GM12874 (cell line): ENCODE measurements at regions not wholly inside any gene's neighbourhood (a gene's known extent, or its start where the extent isn't known, plus 50 kb on each side); places are given as distances from the start of the nearest gene placed in this dataset.

Experiments used
- CTCF ChIP-seq: IDR thresholded peaks from 2 replicates; pipeline ENCODE4 v1.5.1; 2011; ENCODE audit warnings: low read depth, mild to moderate bottlenecking, control low read depth, low read length, moderate library complexity; ENCODE audit not compliant: insufficient read depth

DNA sequence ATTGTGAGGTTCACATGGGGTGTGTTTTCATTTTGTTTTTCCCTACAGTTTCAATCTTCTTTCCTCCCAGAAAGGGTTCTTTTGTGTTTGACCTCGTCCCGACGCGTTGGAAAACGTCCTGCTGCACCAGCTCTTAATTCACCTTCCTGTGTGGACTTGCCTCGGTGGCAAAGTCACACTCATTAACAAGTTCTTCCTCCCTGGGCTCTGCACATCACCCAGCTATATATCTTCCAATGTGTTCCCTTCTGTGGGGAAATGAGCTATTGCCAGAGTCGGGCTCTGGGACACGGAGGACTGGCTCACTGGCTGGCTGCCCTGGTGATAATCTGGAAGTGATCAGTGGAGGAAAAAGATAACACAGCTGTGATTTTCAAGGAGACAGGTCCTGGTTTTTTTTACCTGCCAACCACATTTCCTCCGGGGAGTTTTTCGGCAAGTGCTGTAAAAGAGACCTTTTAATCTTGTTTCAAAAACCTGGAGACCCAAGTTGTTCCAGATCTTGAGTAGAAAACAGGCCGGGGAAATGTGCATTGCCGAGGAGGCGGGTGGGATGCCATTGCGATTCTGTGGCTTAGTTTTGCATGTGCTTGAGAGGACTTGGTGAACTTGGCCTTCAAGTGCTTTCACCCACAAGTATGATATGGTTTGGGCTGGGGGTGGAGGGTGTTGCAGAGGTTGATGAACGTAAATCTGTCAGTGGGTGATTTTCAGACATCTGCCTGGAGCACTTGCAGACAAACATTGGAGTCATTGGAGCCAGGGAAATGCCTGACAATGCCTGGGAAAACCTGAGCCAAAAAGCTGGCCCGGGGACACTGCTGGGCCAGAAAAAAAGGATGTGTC, 96.5 kb upstream of the CREB5 start:
- no peak for TF ChIP-seq CTCF

- TF ChIP-seq CTCF = no peak
Observed at GRCh38 chr7:28316489-28316888, 95.8 kb upstream of the CREB5 start.

GRCh38 chr7:28318101-28318762, 94.1 kb upstream of the CREB5 start:
- TF ChIP-seq CTCF = no peak

DNA sequence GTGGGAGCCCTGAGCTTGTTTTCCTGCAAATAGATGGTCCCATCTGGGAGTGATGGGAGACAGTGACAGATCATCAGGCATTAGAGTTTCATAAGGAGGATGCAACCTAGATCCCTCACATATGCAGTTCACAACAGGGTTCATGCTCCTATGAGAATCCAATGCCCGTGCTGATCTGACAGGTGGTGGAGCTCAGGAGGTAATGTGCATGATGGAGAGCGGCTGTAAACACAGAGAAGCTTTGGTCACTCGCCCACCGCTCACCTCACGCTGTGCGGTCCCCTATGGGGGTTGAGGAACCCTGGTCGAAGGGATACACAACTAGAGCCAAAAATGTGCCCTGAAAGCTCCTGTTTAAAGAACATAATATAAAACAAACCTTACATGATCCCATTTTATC, 88.5 kb upstream of the CREB5 start:
- TF ChIP-seq CTCF = no peak

DNA sequence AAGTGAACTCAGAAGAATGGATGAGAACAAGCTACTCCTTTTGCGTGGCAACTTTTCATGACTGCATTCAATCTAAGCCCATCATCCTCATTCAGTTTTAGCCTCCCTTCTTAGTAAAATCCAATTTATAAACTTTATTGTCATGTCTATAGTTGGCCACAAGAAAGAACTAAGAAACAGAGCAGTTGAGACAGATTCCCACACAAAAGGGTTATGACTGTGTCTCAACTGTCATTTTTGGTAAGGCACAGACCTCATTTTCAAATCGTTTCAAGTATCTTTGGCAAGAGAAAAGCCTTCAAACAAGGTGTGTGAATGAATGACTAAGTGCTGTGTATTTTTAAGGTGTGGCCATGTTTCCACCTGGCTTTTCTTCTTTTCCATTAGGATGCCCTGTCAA, 84.2 kb upstream of the CREB5 start:
- no peak for TF ChIP-seq CTCF

- no peak for TF ChIP-seq CTCF
Observed at GRCh38 chr7:28328822-28329660, 83.3 kb upstream of the CREB5 start.
